ENCODE measurements at regions not wholly inside any gene's neighbourhood (a gene's known extent, or its start where the extent isn't known, plus 50 kb on each side); places are given as distances from the start of the nearest gene placed in this dataset.

DNA sequence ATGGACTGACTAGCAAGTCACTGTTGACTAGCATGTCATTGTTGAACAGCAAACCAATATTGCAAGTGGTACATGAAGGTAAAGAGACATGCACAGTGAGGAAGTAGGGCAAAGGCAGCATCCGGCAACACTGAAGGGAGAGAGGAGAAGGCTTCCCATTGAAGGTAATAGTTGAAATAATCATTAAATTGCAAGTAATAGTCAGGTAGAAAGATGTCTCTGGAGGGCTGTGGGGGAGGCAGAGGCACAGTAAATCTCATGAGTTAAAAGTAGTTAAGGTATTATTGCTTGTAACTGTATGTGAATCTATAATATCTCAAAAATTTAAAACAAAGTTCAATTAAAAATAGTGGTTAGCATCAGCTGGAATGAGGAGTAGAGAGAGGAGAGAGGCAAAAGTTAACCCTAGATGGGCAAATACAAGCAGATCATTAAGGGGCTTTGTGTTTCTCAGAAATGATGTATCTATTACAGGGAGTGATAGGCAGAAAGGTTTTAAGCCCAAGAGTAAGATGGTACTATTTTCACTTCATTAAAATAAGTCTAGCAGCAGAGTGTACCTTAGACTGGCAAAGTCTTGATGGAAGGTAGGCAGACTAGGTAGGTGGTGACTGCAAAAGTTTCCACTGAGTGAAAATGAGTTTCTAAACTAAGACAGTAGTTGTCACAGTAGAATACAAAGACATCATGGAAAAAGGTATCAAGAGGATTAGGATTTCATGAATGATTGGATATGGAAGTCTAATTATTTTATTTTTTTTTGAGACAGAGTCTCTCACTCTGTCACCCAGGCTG is 776.6 kb downstream of the RAB28 start:
- TF ChIP-seq TAF1 (IDR thresholded peaks at IDR 0.05; ENCODE audit: borderline replicate concordance, insufficient read depth, low read length): no peak
- no peak for TF ChIP-seq POLR2AphosphoS5 (IDR thresholded peaks at IDR 0.05; ENCODE audit: low read depth, low read length)
